C4-2B (cell line): ENCODE measurements at regions not wholly inside any gene's neighbourhood (a gene's known extent, or its start where the extent isn't known, plus 50 kb on each side); places are given as distances from the start of the nearest gene placed in this dataset.

Experiments
- ZFX ChIP-seq: fragments of 450-650 bp; IDR thresholded peaks from 2 replicates; pipeline ENCODE4 v1.6.1; 2017
- TF ChIP-seq, protein P1 (sequence below): fragments of 450-650 bp; conservative IDR thresholded peaks from 2 replicates; pipeline ENCODE4 v1.5.1; 2017; ENCODE audit warnings: mild to moderate bottlenecking

DNA sequence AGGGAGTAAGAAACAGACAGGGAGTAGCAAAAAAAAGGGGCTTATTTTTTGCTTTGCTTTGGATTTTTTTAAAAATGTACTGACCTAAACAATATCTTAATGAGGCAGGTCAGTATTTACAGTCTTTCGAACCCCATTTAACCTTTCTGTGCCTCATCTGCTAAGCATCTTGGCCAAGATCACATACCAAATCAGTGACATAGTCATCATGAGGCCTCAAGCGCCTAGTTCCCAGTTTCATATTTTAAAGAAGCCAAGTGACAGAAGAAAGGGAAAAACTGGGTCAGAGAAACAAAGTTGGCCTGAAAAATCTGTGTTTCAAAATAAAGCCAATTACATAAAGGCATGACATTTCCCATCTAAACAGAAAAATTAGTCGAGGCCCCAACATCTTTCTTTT lies 94.6 kb upstream of the WDR44 start:
- TF ChIP-seq, protein P1, sequence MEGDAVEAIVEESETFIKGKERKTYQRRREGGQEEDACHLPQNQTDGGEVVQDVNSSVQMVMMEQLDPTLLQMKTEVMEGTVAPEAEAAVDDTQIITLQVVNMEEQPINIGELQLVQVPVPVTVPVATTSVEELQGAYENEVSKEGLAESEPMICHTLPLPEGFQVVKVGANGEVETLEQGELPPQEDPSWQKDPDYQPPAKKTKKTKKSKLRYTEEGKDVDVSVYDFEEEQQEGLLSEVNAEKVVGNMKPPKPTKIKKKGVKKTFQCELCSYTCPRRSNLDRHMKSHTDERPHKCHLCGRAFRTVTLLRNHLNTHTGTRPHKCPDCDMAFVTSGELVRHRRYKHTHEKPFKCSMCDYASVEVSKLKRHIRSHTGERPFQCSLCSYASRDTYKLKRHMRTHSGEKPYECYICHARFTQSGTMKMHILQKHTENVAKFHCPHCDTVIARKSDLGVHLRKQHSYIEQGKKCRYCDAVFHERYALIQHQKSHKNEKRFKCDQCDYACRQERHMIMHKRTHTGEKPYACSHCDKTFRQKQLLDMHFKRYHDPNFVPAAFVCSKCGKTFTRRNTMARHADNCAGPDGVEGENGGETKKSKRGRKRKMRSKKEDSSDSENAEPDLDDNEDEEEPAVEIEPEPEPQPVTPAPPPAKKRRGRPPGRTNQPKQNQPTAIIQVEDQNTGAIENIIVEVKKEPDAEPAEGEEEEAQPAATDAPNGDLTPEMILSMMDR, result no peak
- no peak for TF ChIP-seq ZFX
